ENCODE measurements at regions not wholly inside any gene's neighbourhood (a gene's known extent, or its start where the extent isn't known, plus 50 kb on each side); places are given as distances from the start of the nearest gene placed in this dataset.
A peak's percentile ranks its signal among the peaks of the same experiment; 100 is the strongest.

DNA sequence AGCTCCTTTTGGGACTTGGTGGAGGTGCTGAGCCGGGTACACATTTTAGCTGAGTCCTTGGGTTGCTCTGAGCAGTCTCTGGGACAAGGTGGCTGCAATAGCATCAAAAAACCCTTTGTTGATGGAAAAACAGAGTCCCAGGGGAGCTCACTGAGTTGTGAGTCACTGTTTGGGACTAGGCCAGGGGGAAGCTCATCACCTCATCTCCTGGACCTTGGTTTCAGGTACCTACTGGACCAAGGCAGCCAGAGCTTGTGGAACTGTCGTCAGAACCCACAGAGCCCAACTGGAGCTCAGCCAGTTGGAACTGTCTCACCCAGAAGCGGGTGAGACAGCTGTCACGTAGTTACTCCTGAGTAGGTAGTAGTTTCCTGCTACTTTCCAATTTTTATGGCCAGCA, 146.7 kb downstream of the HLX start:
- Histone ChIP-seq H3K27me3 (ENCODE audit: low read length) (no peaks in the 10 kb centered on the region), H4K20me1 (ENCODE audit: low read length) (no peaks in the 10 kb centered on the region), H3K27ac (ENCODE audit: low read length) (peak overlapping the region; percentile 55), H3K4me1 (ENCODE audit: insufficient read depth, low read length) (peaks cover 16% of the 10 kb centered on the region), H3F3A (ENCODE audit: low read length, unreplicated experiment) (no peaks in the 10 kb centered on the region), H3K4me2 (ENCODE audit: low read length) (0 out of 2 replicates have a peak overlapping the region, but pooled peaks have one; percentile 14), H3K79me2 (ENCODE audit: low read length) (no peaks in the 10 kb centered on the region), H3K36me3 (ENCODE audit: low read depth, low read length) (no peaks in the 10 kb centered on the region), H3K9me2 (replicated peaks; ENCODE audit: low read length) (0 out of 2 replicates have a peak, but pooled peaks cover 1% of the 10 kb centered on the region), H3K9me3 (ENCODE audit: low read length) (no peaks in the 10 kb centered on the region), H3K4me3 (ENCODE audit: low read length) (no peak overlapping the region), H2AFZ (ENCODE audit: low read length) (no peak overlapping the region), H3K9ac (ENCODE audit: low read length) (0 out of 2 replicates have a peak overlapping the region, but pooled peaks have one; percentile 3)
- no peak for TF ChIP-seq EZH2 (IDR thresholded peaks at IDR 0.05; ENCODE audit: low read length, unreplicated experiment)
- no peak for TF ChIP-seq CTCF (conservative IDR thresholded peaks at IDR 0.05; ENCODE audit: low read depth, low read length)
- no peak for TF ChIP-seq EZH2phosphoT487 (IDR thresholded peaks at IDR 0.05; ENCODE audit: borderline replicate concordance, low read length)
- intact Hi-C loops (cut with micrococcal nuclease), result no loop called here
- ChIA-PET CTCF (no interaction called here), POLR2A (ENCODE audit: unreplicated experiment) (no interaction called here)
- ATAC-seq (peak; percentile 83), DNase-seq (peak; percentile 87)
- BruUV-seq (replicated peaks), result no TSS peak

DNA sequence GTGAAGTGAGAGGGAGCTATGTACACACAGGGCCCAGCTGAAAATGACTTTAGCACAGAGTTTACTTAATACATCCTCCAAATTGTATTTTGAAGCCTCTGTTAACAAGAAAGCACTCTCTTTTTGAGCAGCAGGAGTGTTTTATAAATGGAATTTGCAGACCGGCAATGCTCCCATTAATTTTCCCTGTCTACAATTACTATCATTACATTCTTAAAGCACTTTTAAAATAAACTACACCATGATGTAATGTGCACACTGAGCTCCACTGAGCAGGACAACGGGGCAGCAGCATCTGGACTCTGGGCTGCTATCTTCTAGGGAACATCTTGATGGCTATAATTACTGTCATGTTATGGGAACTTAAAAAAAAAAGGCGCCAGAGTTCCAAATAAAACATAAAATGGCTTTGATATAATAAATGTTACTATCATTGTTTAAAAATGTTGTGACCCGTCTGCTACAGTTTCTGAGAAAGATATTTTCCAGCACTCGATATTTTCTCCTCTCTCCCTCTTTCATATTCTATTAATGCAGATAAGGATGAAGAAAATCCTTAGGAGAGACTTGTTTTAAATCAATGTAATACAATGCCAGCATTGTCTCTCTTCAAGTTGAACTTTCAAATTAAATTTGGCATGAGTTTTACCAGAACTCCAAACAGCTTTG, 150.9 kb downstream of the HLX start:
- DNase-seq, result no peak
- intact Hi-C loops (cut with micrococcal nuclease), result loop anchor here (5.0 to 10.0 kb wide), 5 partner anchors 172 to 1855 kb away; partner anchors contain the start of gene LYPLAL1
- no peaks in the 10 kb centered on the region for H3K36me3 ChIP-seq (ENCODE audit: low read depth, low read length)
- no peak overlapping the region for H3K27ac ChIP-seq (ENCODE audit: low read length)
- TF ChIP-seq CTCF (conservative IDR thresholded peaks at IDR 0.05; ENCODE audit: low read depth, low read length) (no peak), EZH2 (IDR thresholded peaks at IDR 0.05; ENCODE audit: low read length, unreplicated experiment) (no peak), EZH2phosphoT487 (IDR thresholded peaks at IDR 0.05; ENCODE audit: borderline replicate concordance, low read length) (no peak)
- H3K9me2 ChIP-seq (replicated peaks; ENCODE audit: low read length), result no peaks in the 10 kb centered on the region
- CTCF ChIA-PET, result no interaction called here
- H3K4me2 ChIP-seq (ENCODE audit: low read length), result no peak overlapping the region
- no peaks in the 10 kb centered on the region for H3K9me3 ChIP-seq (ENCODE audit: low read length)
- H3K4me3 ChIP-seq (ENCODE audit: low read length), result no peak overlapping the region
- no peaks in the 10 kb centered on the region for H3K79me2 ChIP-seq (ENCODE audit: low read length)
- peaks cover under 1% of the 10 kb centered on the region for H3F3A ChIP-seq (ENCODE audit: low read length, unreplicated experiment)
- ATAC-seq, result no peak
- H3K4me1 ChIP-seq (ENCODE audit: insufficient read depth, low read length), result peaks cover 53% of the 10 kb centered on the region
- no peaks in the 10 kb centered on the region for H3K27me3 ChIP-seq (ENCODE audit: low read length)
- no peaks in the 10 kb centered on the region for H4K20me1 ChIP-seq (ENCODE audit: low read length)
- POLR2A ChIA-PET (ENCODE audit: unreplicated experiment), result no interaction called here
- no peak overlapping the region for H3K9ac ChIP-seq (ENCODE audit: low read length)
- H2AFZ ChIP-seq (ENCODE audit: low read length), result no peak overlapping the region
- BruUV-seq (replicated peaks), result no TSS peak

GRCh38 chr1:221030990-221031389, 151.7 kb downstream of the HLX start:
- Histone ChIP-seq H3K4me2 (ENCODE audit: low read length) (no peak overlapping the region), H2AFZ (ENCODE audit: low read length) (no peak overlapping the region), H4K20me1 (ENCODE audit: low read length) (no peaks in the 10 kb centered on the region), H3K4me1 (ENCODE audit: insufficient read depth, low read length) (peaks cover 54% of the 10 kb centered on the region), H3K9me2 (replicated peaks; ENCODE audit: low read length) (no peaks in the 10 kb centered on the region), H3K27ac (ENCODE audit: low read length) (no peak overlapping the region), H3K27me3 (ENCODE audit: low read length) (no peaks in the 10 kb centered on the region), H3F3A (ENCODE audit: low read length, unreplicated experiment) (peaks cover 10% of the 10 kb centered on the region), H3K36me3 (ENCODE audit: low read depth, low read length) (no peaks in the 10 kb centered on the region), H3K9ac (ENCODE audit: low read length) (no peak overlapping the region), H3K79me2 (ENCODE audit: low read length) (no peaks in the 10 kb centered on the region), H3K4me3 (ENCODE audit: low read length) (no peak overlapping the region), H3K9me3 (ENCODE audit: low read length) (no peaks in the 10 kb centered on the region)
- no TSS peak for BruUV-seq (replicated peaks)
- TF ChIP-seq EZH2phosphoT487 (IDR thresholded peaks at IDR 0.05; ENCODE audit: borderline replicate concordance, low read length) (no peak), CTCF (conservative IDR thresholded peaks at IDR 0.05; ENCODE audit: low read depth, low read length) (no peak), EZH2 (IDR thresholded peaks at IDR 0.05; ENCODE audit: low read length, unreplicated experiment) (no peak)
- no peak for DNase-seq
- ChIA-PET CTCF (no interaction called here), POLR2A (ENCODE audit: unreplicated experiment) (no interaction called here)
- intact Hi-C loops (cut with micrococcal nuclease), result loop anchor here (5.0 to 10.0 kb wide), 5 partner anchors 171 to 1856 kb away; partner anchors contain the start of gene LYPLAL1
- no peak for ATAC-seq

Data from PC-3 (cell line).